Neuronal stem cell (in vitro differentiated cells): ENCODE measurements at regions not wholly inside any gene's neighbourhood (a gene's known extent, or its start where the extent isn't known, plus 50 kb on each side); places are given as distances from the start of the nearest gene placed in this dataset.

ENCODE experiments used
- DNase-seq: peaks from one replicate; pipeline ENCODE4 v3.0.0-alpha.2; 2013; ENCODE audit warnings: low spot score
- H2AFZ ChIP-seq: one replicate; pipeline ENCODE4 v1.6.1; 2013; ENCODE audit warnings: mild to moderate bottlenecking, low read length, inconsistent platforms
- H2AK5ac ChIP-seq: 2 replicates; pipeline ENCODE4 v1.6.1; 2013; ENCODE audit warnings: low read depth, mild to moderate bottlenecking, inconsistent platforms, low read length, moderate library complexity, mixed read lengths
- H2BK120ac ChIP-seq: 2 replicates; pipeline ENCODE4 v1.6.1; 2013; ENCODE audit warnings: low read depth, mild to moderate bottlenecking, inconsistent platforms, low read length, moderate library complexity, mixed read lengths
- H2BK12ac ChIP-seq: one replicate; pipeline ENCODE4 v1.6.1; 2013; ENCODE audit warnings: low read length, inconsistent platforms
- H2BK15ac ChIP-seq: 2 replicates; pipeline ENCODE4 v1.6.1; 2013; ENCODE audit warnings: mild to moderate bottlenecking, low read length, inconsistent platforms, mixed read lengths
- H2BK5ac ChIP-seq: one replicate; pipeline ENCODE4 v1.6.1; 2013; ENCODE audit warnings: inconsistent platforms, mild to moderate bottlenecking, low read length, moderate library complexity
- H3K14ac ChIP-seq: one replicate; pipeline ENCODE4 v1.6.1; 2013; ENCODE audit warnings: low read length, inconsistent platforms
- H3K18ac ChIP-seq: 2 replicates; pipeline ENCODE4 v1.6.1; 2013; ENCODE audit warnings: low read length, inconsistent platforms
- H3K23ac ChIP-seq: 2 replicates; pipeline ENCODE4 v1.6.1; 2013; ENCODE audit warnings: low read depth, mild to moderate bottlenecking, mixed read lengths, low read length, inconsistent platforms; ENCODE audit not compliant: poor library complexity
- H3K27ac ChIP-seq: replicated peaks from 3 replicates; pipeline ENCODE4 v1.5.1; 2013; ENCODE audit warnings: low read length, inconsistent platforms
- H3K27me3 ChIP-seq, 3 experiments: 2 replicates each; pipeline ENCODE4 v1.6.1; 2013; ENCODE audit warnings: low read length in 3 of 3, mild to moderate bottlenecking in 2 of 3, inconsistent platforms in 1 of 3, low read depth in 1 of 3, mixed read lengths in 1 of 3, moderate library complexity in 1 of 3; ENCODE audit not compliant: control insufficient read depth in 3 of 3, insufficient read depth in 3 of 3
- H3K36me3 ChIP-seq, 2 donors: replicated peaks in 1 of 2; 2 replicates each; pipeline ENCODE4 v1.6.1; 2013; ENCODE audit warnings: low read length in 2 of 2; ENCODE audit not compliant: control insufficient read depth in 2 of 2, insufficient read depth in 2 of 2
- H3K4ac ChIP-seq: 2 replicates; pipeline ENCODE4 v1.6.1; 2013; ENCODE audit warnings: inconsistent platforms, mild to moderate bottlenecking, low read length, moderate library complexity
- H3K4me1 ChIP-seq, 2 donors: 1 replicate in 1 of 2; 2 replicates in 1 of 2; pipeline ENCODE4 v1.6.1; 2013; ENCODE audit warnings: low read length in 2 of 2, low read depth in 1 of 2; ENCODE audit not compliant: control insufficient read depth in 2 of 2, insufficient read depth in 1 of 2
- H3K4me2 ChIP-seq: one replicate; pipeline ENCODE4 v1.6.1; 2013; ENCODE audit warnings: mild to moderate bottlenecking, low read length, inconsistent platforms; ENCODE audit not compliant: insufficient read depth, poor library complexity, severe bottlenecking
- H3K4me3 ChIP-seq, 2 donors: 2 replicates each; pipeline ENCODE4 v1.5.1; 2013; ENCODE audit warnings: low read length in 2 of 2, mild to moderate bottlenecking in 2 of 2, inconsistent platforms in 1 of 2, moderate library complexity in 1 of 2
- H3K79me1 ChIP-seq: one replicate; pipeline ENCODE4 v1.6.1; 2013; ENCODE audit warnings: low read depth, mild to moderate bottlenecking, inconsistent platforms, low read length, moderate library complexity
- H3K9ac ChIP-seq: one replicate; pipeline ENCODE4 v1.6.1; 2013; ENCODE audit warnings: mild to moderate bottlenecking, low read depth, low read length, inconsistent platforms; ENCODE audit not compliant: poor library complexity
- H3K9me3 ChIP-seq, 2 donors: replicated peaks in 1 of 2; 2 replicates each; pipeline versions ENCODE3 to v1.6.1; 2013; ENCODE audit warnings: low read length in 2 of 2, mild to moderate bottlenecking in 2 of 2, inconsistent platforms in 1 of 2, low read depth in 1 of 2, mixed read lengths in 1 of 2, moderate library complexity in 1 of 2; ENCODE audit not compliant: control insufficient read depth in 2 of 2, insufficient read depth in 1 of 2
- H4K8ac ChIP-seq: one replicate; pipeline ENCODE4 v1.6.1; 2013; ENCODE audit warnings: low read depth, mild to moderate bottlenecking, inconsistent platforms, low read length, moderate library complexity
- H4K91ac ChIP-seq: one replicate; pipeline ENCODE4 v1.6.1; 2013; ENCODE audit warnings: low read length, low read depth, mild to moderate bottlenecking, inconsistent platforms; ENCODE audit not compliant: poor library complexity
- WGBS, 2 donors: extraction: QIAGEN DNeasy Blood & Tissue Kit; methylation state at CpG; one replicate each; pipeline ENCODE4 v1.1.7; 2013; ENCODE audit warnings: missing lambda C conversion rate in 2 of 2, mixed read lengths in 1 of 2; ENCODE audit not compliant: insufficient read length in 2 of 2, insufficient replicate concordance in 1 of 2; ENCODE audit errors: extremely low coverage in 2 of 2; 5-methylcytosine and 5-hydroxymethylcytosine counted together

DNA sequence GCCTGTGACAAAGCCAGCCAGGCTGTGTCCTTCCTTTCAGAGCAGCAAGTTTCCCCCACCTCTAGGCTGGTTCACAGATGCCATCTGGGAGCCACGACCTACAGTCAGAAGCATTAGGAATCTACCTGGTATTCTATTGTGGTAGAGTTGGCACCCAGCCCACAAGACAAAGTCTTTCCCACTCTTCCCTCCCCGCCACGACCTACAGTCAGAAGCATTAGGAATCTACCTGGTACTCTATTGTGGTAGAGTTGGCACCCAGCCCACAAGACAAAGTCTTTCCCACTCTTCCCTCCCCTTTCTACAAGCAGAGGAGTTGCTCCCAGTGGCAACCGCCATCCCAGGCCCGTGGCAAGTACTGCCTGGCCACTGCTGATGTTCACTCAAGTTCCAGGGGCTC is 157.8 kb upstream of the TNC start:
- H3K36me3 ChIP-seq: no peaks in the 10 kb centered on the region
- H3K4me1 ChIP-seq: peaks cover 0 to 10% of the 10 kb centered on the region in 2 donors
- peak overlapping the region; percentile 63 for H3K18ac ChIP-seq
- H2AFZ ChIP-seq: no peak overlapping the region
- no peak overlapping the region for H3K14ac ChIP-seq
- no peak overlapping the region for H3K27ac ChIP-seq
- peak overlapping the region; percentile 72 for H2BK120ac ChIP-seq
- no peak overlapping the region for H3K9ac ChIP-seq
- no peak overlapping the region for H3K4me3 ChIP-seq
- no peak overlapping the region for H3K4ac ChIP-seq
- DNase-seq: no peak
- H2BK12ac ChIP-seq: peak overlapping the region; percentile 1
- no peak overlapping the region for H2BK15ac ChIP-seq
- no peaks in the 10 kb centered on the region for H3K9me3 ChIP-seq
- no peaks in the 10 kb centered on the region for H3K27me3 ChIP-seq
- H4K91ac ChIP-seq: no peak overlapping the region
- no peak overlapping the region for H2BK5ac ChIP-seq
- H3K79me1 ChIP-seq: no peaks in the 10 kb centered on the region
- peak overlapping the region; percentile 67 for H4K8ac ChIP-seq
- H2AK5ac ChIP-seq: peak overlapping the region; percentile 40
- WGBS, 2 donors: no CpG with 5 or more reads among the region's 5 CpGs
- no peak overlapping the region for H3K23ac ChIP-seq
- no peak overlapping the region for H3K4me2 ChIP-seq

- Histone ChIP-seq H2AK5ac (peak overlapping the region; percentile 89), H3K18ac (peak overlapping the region; percentile 73), H2BK120ac (peak overlapping the region; percentile 56), H3K9me3 (no peaks in the 10 kb centered on the region), H3K9ac (no peak overlapping the region), H3K23ac (no peak overlapping the region), H4K91ac (no peak overlapping the region), H3K4me1 (peaks cover 0 to 10% of the 10 kb centered on the region in 2 donors), H2BK15ac (peak overlapping the region; percentile 32), H3K14ac (no peak overlapping the region), H3K27me3 (no peaks in the 10 kb centered on the region), H2BK12ac (peak overlapping the region; percentile 47), H4K8ac (no peak overlapping the region), H3K4me3 (no peak overlapping the region), H2AFZ (no peak overlapping the region), H3K4me2 (no peak overlapping the region), H3K36me3 (no peaks in the 10 kb centered on the region), H3K4ac (no peak overlapping the region), H3K79me1 (no peaks in the 10 kb centered on the region), H3K27ac (no peak overlapping the region), H2BK5ac (no peak overlapping the region)
- no peak for DNase-seq
- WGBS, 2 donors: no CpG with 5 or more reads among the region's 2 CpGs
Measured at GRCh38 chr9:115276621-115277020, 158.7 kb upstream of the TNC start.

DNA sequence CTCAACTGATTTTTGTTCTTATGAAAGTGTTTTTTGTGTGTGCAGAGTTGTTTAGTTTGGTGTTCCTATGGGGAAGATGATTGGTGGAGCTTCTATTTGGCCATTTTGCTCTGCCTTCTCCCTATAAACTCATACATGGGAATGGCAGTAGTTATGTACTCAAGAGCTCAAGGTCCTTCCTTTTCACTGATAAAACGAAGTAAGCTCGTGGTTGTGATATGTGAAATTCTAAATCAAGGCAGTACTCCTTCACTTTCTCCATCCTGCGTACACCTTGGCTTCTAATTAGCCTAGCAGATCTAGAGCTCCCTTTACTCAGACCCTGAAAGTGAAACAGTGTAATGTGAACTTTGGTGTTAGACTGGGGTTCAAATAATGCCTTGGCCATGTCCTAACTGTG is 159.3 kb upstream of the TNC start:
- Histone ChIP-seq H3K4me3 (no peak overlapping the region), H3K27me3 (no peaks in the 10 kb centered on the region), H3K9me3 (no peaks in the 10 kb centered on the region), H3K27ac (peak overlapping the region; percentile 74), H3K9ac (no peak overlapping the region), H4K8ac (no peak overlapping the region), H3K4me1 (peaks cover 0 to 10% of the 10 kb centered on the region in 2 donors), H3K4ac (no peak overlapping the region), H3K23ac (no peak overlapping the region), H2BK5ac (no peak overlapping the region), H2BK15ac (no peak overlapping the region), H3K14ac (no peak overlapping the region), H3K36me3 (no peaks in the 10 kb centered on the region), H3K18ac (no peak overlapping the region), H2AK5ac (no peak overlapping the region), H2BK120ac (no peak overlapping the region), H2AFZ (no peak overlapping the region), H4K91ac (no peak overlapping the region), H2BK12ac (no peak overlapping the region), H3K79me1 (no peaks in the 10 kb centered on the region), H3K4me2 (no peak overlapping the region)
- no CpG with 5 or more reads among the region's 3 CpGs for WGBS, 2 donors
- DNase-seq: no peak

- Histone ChIP-seq H3K4me2 (no peak overlapping the region), H2BK12ac (no peak overlapping the region), H2BK120ac (no peak overlapping the region), H4K8ac (no peak overlapping the region), H2BK5ac (no peak overlapping the region), H3K4ac (no peak overlapping the region), H3K14ac (no peak overlapping the region), H3K27me3 (no peaks in the 10 kb centered on the region), H2BK15ac (no peak overlapping the region), H3K27ac (peak overlapping the region; percentile 74), H3K23ac (no peak overlapping the region), H3K4me1 (peaks cover 0 to 10% of the 10 kb centered on the region in 2 donors), H3K36me3 (no peaks in the 10 kb centered on the region), H3K4me3 (no peak overlapping the region), H3K18ac (peak overlapping the region; percentile 1), H4K91ac (no peak overlapping the region), H3K9me3 (no peaks in the 10 kb centered on the region), H2AFZ (peak overlapping the region; percentile 31), H2AK5ac (no peak overlapping the region), H3K9ac (no peak overlapping the region), H3K79me1 (no peaks in the 10 kb centered on the region)
- peak; percentile 14 for DNase-seq
- WGBS, 2 donors: no CpG with 5 or more reads among the region's 4 CpGs
Measured at GRCh38 chr9:115278326-115279035, 160.5 kb upstream of the TNC start.
